NCI-H1105 treated with DMSO at 0.1 percent for 48 hours (cell line): ENCODE measurements at regions not wholly inside any gene's neighbourhood (a gene's known extent, or its start where the extent isn't known, plus 50 kb on each side); places are given as distances from the start of the nearest gene placed in this dataset.

ENCODE experiments used
- DNase-seq: peaks from one replicate; lab custom pipeline; 2025; lab: John Stamatoyannopoulos, UW

GRCh38 chr10:83037653-83038052 lies 1101.7 kb upstream of the GHITM start:
- DNase-seq: no peak

- no peak for DNase-seq
Measured at GRCh38 chr10:83038631-83039030, 1100.7 kb upstream of the GHITM start.

GRCh38 chr10:83045731-83046130 lies 1093.6 kb upstream of the GHITM start:
- no peak for DNase-seq

- DNase-seq: no peak
Measured at GRCh38 chr10:83050815-83051214, 1088.5 kb upstream of the GHITM start.

- DNase-seq: no peak
Measured at GRCh38 chr10:83062871-83063270, 1076.4 kb upstream of the GHITM start.

GRCh38 chr10:83073472-83073871 lies 1065.8 kb upstream of the GHITM start:
- no peak for DNase-seq

- peak; percentile 69 for DNase-seq
Measured at GRCh38 chr10:83075016-83075814, 1064.1 kb upstream of the GHITM start.

GRCh38 chr10:83075815-83076355 lies 1063.4 kb upstream of the GHITM start:
- DNase-seq: peak; percentile 35

GRCh38 chr10:83076443-83076842 lies 1062.9 kb upstream of the GHITM start:
- no peak for DNase-seq

- no peak for DNase-seq
Measured at GRCh38 chr10:83078160-83078559, 1061.1 kb upstream of the GHITM start.

GRCh38 chr10:83078645-83079044 lies 1060.7 kb upstream of the GHITM start:
- no peak for DNase-seq

GRCh38 chr10:83083831-83084230 lies 1055.5 kb upstream of the GHITM start:
- DNase-seq: no peak

- no peak for DNase-seq
Measured at GRCh38 chr10:83089335-83089734, 1050.0 kb upstream of the GHITM start.

- DNase-seq: no peak
Measured at GRCh38 chr10:83104616-83105015, 1034.7 kb upstream of the GHITM start.

GRCh38 chr10:83108565-83109333 lies 1030.6 kb upstream of the GHITM start:
- DNase-seq: no peak

- DNase-seq: no peak
Measured at GRCh38 chr10:83119346-83119745, 1020.0 kb upstream of the GHITM start.

- no peak for DNase-seq
Measured at GRCh38 chr10:83122336-83122735, 1017.0 kb upstream of the GHITM start.

GRCh38 chr10:83127942-83128575 lies 1011.2 kb upstream of the GHITM start:
- DNase-seq: no peak

GRCh38 chr10:83140811-83141210 lies 998.5 kb upstream of the GHITM start:
- no peak for DNase-seq

- no peak for DNase-seq
Measured at GRCh38 chr10:83142074-83142563, 997.2 kb upstream of the GHITM start.

GRCh38 chr10:83144461-83144860 lies 994.8 kb upstream of the GHITM start:
- DNase-seq: no peak

GRCh38 chr10:83153714-83154113 lies 985.6 kb upstream of the GHITM start:
- DNase-seq: no peak
